ENCODE measurements at regions not wholly inside any gene's neighbourhood (a gene's known extent, or its start where the extent isn't known, plus 50 kb on each side); places are given as distances from the start of the nearest gene placed in this dataset.

- WGBS (ENCODE audit: low lambda C conversion rate, missing lambda C conversion rate), result 83% methylated on average over 9 of the region's 9 CpGs
- Histone ChIP-seq H3K9me2 (replicated peaks; ENCODE audit: insufficient read depth) (no peaks in the 10 kb centered on the region), H3K9me3 (ENCODE audit: low read depth) (no peaks in the 10 kb centered on the region), H3K4me2 (no peak overlapping the region), H3K4me1 (ENCODE audit: insufficient read depth) (peaks cover 21% of the 10 kb centered on the region), H3K27ac (no peak overlapping the region), H3K36me3 (replicated peaks; ENCODE audit: insufficient read depth, low read depth) (no peaks in the 10 kb centered on the region), H4K20me1 (ENCODE audit: insufficient read depth, poor library complexity, severe bottlenecking) (no peaks in the 10 kb centered on the region), H2AFZ (no peak overlapping the region), H3K4me3 (no peak overlapping the region), H3K79me2 (no peaks in the 10 kb centered on the region), H3K27me3 (no peaks in the 10 kb centered on the region)
- TF ChIP-seq, protein P1, sequence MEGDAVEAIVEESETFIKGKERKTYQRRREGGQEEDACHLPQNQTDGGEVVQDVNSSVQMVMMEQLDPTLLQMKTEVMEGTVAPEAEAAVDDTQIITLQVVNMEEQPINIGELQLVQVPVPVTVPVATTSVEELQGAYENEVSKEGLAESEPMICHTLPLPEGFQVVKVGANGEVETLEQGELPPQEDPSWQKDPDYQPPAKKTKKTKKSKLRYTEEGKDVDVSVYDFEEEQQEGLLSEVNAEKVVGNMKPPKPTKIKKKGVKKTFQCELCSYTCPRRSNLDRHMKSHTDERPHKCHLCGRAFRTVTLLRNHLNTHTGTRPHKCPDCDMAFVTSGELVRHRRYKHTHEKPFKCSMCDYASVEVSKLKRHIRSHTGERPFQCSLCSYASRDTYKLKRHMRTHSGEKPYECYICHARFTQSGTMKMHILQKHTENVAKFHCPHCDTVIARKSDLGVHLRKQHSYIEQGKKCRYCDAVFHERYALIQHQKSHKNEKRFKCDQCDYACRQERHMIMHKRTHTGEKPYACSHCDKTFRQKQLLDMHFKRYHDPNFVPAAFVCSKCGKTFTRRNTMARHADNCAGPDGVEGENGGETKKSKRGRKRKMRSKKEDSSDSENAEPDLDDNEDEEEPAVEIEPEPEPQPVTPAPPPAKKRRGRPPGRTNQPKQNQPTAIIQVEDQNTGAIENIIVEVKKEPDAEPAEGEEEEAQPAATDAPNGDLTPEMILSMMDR (IDR thresholded peaks at IDR 0.05; ENCODE audit: poor library complexity), result no peak
- TF ChIP-seq EZH2phosphoT487 (IDR thresholded peaks at IDR 0.05; ENCODE audit: low read depth, severe bottlenecking, unreplicated experiment), result no peak
- no peak for TF ChIP-seq EZH2 (IDR thresholded peaks at IDR 0.05; ENCODE audit: borderline replicate concordance)
- DNase-seq (ENCODE audit: low spot score), result no peak
These were observed 210.5 kb downstream of the GADD45G start for GRCh38 chr9:89815061-89815902.

DNA sequence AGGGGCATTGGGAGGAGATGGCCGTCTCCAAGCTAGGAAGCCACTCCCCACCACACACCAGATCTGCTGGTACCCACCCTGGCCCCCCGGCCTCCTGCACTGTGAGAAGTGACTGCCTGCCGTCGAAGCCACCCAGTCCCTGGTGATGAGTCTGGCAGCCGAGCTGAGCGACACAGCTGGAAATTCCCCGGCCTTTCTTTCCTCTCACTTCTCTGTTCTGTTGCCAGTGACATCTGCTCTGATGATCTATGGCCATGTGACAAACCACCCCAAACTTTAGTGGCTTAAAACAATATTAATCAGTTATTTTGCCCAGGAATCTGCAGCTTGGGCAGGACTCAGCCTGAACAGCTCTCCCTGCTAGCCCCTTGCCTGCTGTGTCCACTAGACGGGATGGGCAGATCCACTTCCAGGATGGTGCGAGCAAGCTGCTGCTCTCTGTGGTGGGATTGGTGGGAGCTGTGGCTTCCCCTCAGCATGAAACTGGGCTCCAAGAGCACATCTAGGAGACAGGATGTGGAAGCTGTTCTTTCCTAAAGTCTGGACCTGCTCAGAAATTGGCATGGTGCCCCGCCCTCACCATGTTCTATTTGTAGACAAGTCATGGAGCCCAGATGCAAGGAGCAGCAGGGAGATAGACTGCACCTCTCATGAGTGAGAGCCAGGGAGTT, 211.2 kb downstream of the GADD45G start:
- peaks cover 17% of the 10 kb centered on the region for H3K4me1 ChIP-seq (ENCODE audit: insufficient read depth)
- DNase-seq (ENCODE audit: low spot score), result no peak
- no peaks in the 10 kb centered on the region for H3K9me2 ChIP-seq (replicated peaks; ENCODE audit: insufficient read depth)
- H3K4me2 ChIP-seq, result no peak overlapping the region
- no peaks in the 10 kb centered on the region for H3K27me3 ChIP-seq
- no peaks in the 10 kb centered on the region for H4K20me1 ChIP-seq (ENCODE audit: insufficient read depth, poor library complexity, severe bottlenecking)
- H2AFZ ChIP-seq, result no peak overlapping the region
- no peaks in the 10 kb centered on the region for H3K9me3 ChIP-seq (ENCODE audit: low read depth)
- TF ChIP-seq, protein P1 (IDR thresholded peaks at IDR 0.05; ENCODE audit: poor library complexity), result no peak
- TF ChIP-seq EZH2 (IDR thresholded peaks at IDR 0.05; ENCODE audit: borderline replicate concordance) (no peak), EZH2phosphoT487 (IDR thresholded peaks at IDR 0.05; ENCODE audit: low read depth, severe bottlenecking, unreplicated experiment) (no peak)
- H3K4me3 ChIP-seq, result no peak overlapping the region
- H3K27ac ChIP-seq, result no peak overlapping the region
- 95% methylated on average over 10 of the region's 10 CpGs for WGBS (ENCODE audit: low lambda C conversion rate, missing lambda C conversion rate)
- H3K36me3 ChIP-seq (replicated peaks; ENCODE audit: insufficient read depth, low read depth), result no peaks in the 10 kb centered on the region
- H3K79me2 ChIP-seq, result no peaks in the 10 kb centered on the region

- no peak overlapping the region for H3K27ac ChIP-seq
- no peaks in the 10 kb centered on the region for H3K79me2 ChIP-seq
- WGBS (ENCODE audit: low lambda C conversion rate, missing lambda C conversion rate), result 69% methylated on average over 13 of the region's 13 CpGs
- H3K4me3 ChIP-seq, result no peak overlapping the region
- no peaks in the 10 kb centered on the region for H3K27me3 ChIP-seq
- no peak overlapping the region for H2AFZ ChIP-seq
- H3K4me1 ChIP-seq (ENCODE audit: insufficient read depth), result peaks cover 17% of the 10 kb centered on the region
- no peaks in the 10 kb centered on the region for H3K9me2 ChIP-seq (replicated peaks; ENCODE audit: insufficient read depth)
- peak; percentile 54 for DNase-seq (ENCODE audit: low spot score)
- H3K36me3 ChIP-seq (replicated peaks; ENCODE audit: insufficient read depth, low read depth), result no peaks in the 10 kb centered on the region
- TF ChIP-seq EZH2 (IDR thresholded peaks at IDR 0.05; ENCODE audit: borderline replicate concordance) (no peak), EZH2phosphoT487 (IDR thresholded peaks at IDR 0.05; ENCODE audit: low read depth, severe bottlenecking, unreplicated experiment) (no peak)
- TF ChIP-seq, protein P1 (IDR thresholded peaks at IDR 0.05; ENCODE audit: poor library complexity), result no peak
- no peaks in the 10 kb centered on the region for H3K9me3 ChIP-seq (ENCODE audit: low read depth)
- H3K4me2 ChIP-seq, result no peak overlapping the region
- H4K20me1 ChIP-seq (ENCODE audit: insufficient read depth, poor library complexity, severe bottlenecking), result no peaks in the 10 kb centered on the region
These were observed 212.5 kb downstream of the GADD45G start for GRCh38 chr9:89817151-89817950.

Measured in hepatocyte (in vitro differentiated cells).